ENCODE measurements at regions not wholly inside any gene's neighbourhood (a gene's known extent, or its start where the extent isn't known, plus 50 kb on each side); places are given as distances from the start of the nearest gene placed in this dataset.

- H3K23me2 ChIP-seq (ENCODE audit: low read depth, low read length), result no peaks in the 10 kb centered on the region
- no peak overlapping the region for H3K9ac ChIP-seq (replicated peaks in 1 of 4; ENCODE audit: extremely low read depth in 1 of 4, low read depth in 3 of 4, low read length in 3 of 4)
- no peak overlapping the region for H3K4ac ChIP-seq (replicated peaks; ENCODE audit: insufficient read length, low read depth, low read length)
- TF ChIP-seq MAFK (IDR thresholded peaks at IDR 0.05; ENCODE audit: low read depth, low read length) (peak; percentile 81; the same call in 1 of the 2 replicates), BACH1 (IDR thresholded peaks at IDR 0.05; ENCODE audit: low read length) (peak; percentile 94), CHD1 (IDR thresholded peaks at IDR 0.05; ENCODE audit: low read depth, low read length) (no peak), TEAD4 (IDR thresholded peaks at IDR 0.05; ENCODE audit: low read depth, low read length) (0 out of 2 replicates have a peak, but pooled peaks have one; percentile 17)
- 85% methylated on average over 8 of the region's 9 CpGs; no CpG with 5 or more reads in 1 of the 2 experiments for WGBS, 2 experiments (ENCODE audit: extremely low coverage in 1 of 2, insufficient coverage in 1 of 2, insufficient read length in 1 of 2, insufficient replicate concordance in 2 of 2, low coverage in 1 of 2, low lambda C conversion rate in 2 of 2, missing lambda C conversion rate in 1 of 2)
- H3K4me3 ChIP-seq (ENCODE audit: extremely low read depth in 1 of 4, insufficient read depth in 2 of 4, low read depth in 3 of 4, low read length in 4 of 4), result no peak overlapping the region
- peak overlapping the region; percentile 59 for H4K8ac ChIP-seq (ENCODE audit: extremely low read depth, insufficient read depth, low read length)
- ChIA-PET POLR2A (ENCODE audit: partially characterized antibody) (no interaction called here), CTCF (ENCODE audit: partially characterized antibody) (interaction anchor here (1.1 to 1.5 kb wide), 3 partner anchors 11 to 22 kb away, joined by 3 read pairs; no protein-coding TSS in a partner anchor)
- no peak overlapping the region for H3K56ac ChIP-seq (replicated peaks; ENCODE audit: insufficient read length, low read depth, low read length)
- no peak overlapping the region for H3K14ac ChIP-seq (ENCODE audit: insufficient read length)
- H3K4me2 ChIP-seq (ENCODE audit: insufficient read depth in 1 of 2, low read depth in 2 of 2, low read length in 2 of 2), result no peak overlapping the region
- H3K4me1 ChIP-seq (replicated peaks in 1 of 4; ENCODE audit: control insufficient read depth in 3 of 4, insufficient read depth in 4 of 4, low read length in 3 of 4), result peaks cover 0 to 4% (median 0%) of the 10 kb centered on the region in 4 experiments; a peak in 2 of 7 replicates
- no peak overlapping the region for H3K23ac ChIP-seq (ENCODE audit: insufficient read length)
- H2BK5ac ChIP-seq (ENCODE audit: low read depth, low read length), result peak overlapping the region; percentile 79
- H3K79me1 ChIP-seq (ENCODE audit: low read depth, low read length), result no peaks in the 10 kb centered on the region
- H4K5ac ChIP-seq (ENCODE audit: insufficient read length, low read depth, low read length), result no peak overlapping the region
- peak overlapping the region; percentile 81; the same call in 1 of the 2 replicates for H2AFZ ChIP-seq (ENCODE audit: low read length)
- no peak overlapping the region for H2BK20ac ChIP-seq (ENCODE audit: low read length)
- peak overlapping the region; percentile 45; the same call in 1 of the 2 replicates for H2BK12ac ChIP-seq (ENCODE audit: low read depth, low read length)
- H2BK15ac ChIP-seq (ENCODE audit: low read length), result no peak overlapping the region; the same call in 1 of the 2 replicates
- peak overlapping the region; percentile 65 for H2BK120ac ChIP-seq (replicated peaks; ENCODE audit: low read depth, low read length)
- no peaks in the 10 kb centered on the region for H3K79me2 ChIP-seq (ENCODE audit: control insufficient read depth in 1 of 2, insufficient read depth in 2 of 2, low read length in 2 of 2)
- H4K20me1 ChIP-seq (replicated peaks in 1 of 2; ENCODE audit: control insufficient read depth in 1 of 2, insufficient read depth in 2 of 2, low read length in 2 of 2), result no peaks in the 10 kb centered on the region
- H3K36me3 ChIP-seq (ENCODE audit: control insufficient read depth in 2 of 4, insufficient read depth in 4 of 4, low read length in 3 of 4), result no peaks in the 10 kb centered on the region
- peak overlapping the region; percentile 91 for H4K91ac ChIP-seq (replicated peaks; ENCODE audit: insufficient read length, low read length)
- H3K27me3 ChIP-seq (replicated peaks in 1 of 4; ENCODE audit: control insufficient read depth in 3 of 4, extremely low read depth in 1 of 4, insufficient read depth in 3 of 4, low read length in 3 of 4), result no peaks in the 10 kb centered on the region
- H3K27ac ChIP-seq (ENCODE audit: low read depth, low read length), result no peak overlapping the region; the same call in 1 of the 2 replicates
- H3K18ac ChIP-seq (ENCODE audit: extremely low read depth, low read length), result no peak overlapping the region; the same call in 1 of the 2 replicates
- no peak overlapping the region for H2AK5ac ChIP-seq (ENCODE audit: low read depth, low read length)
- DNase-seq (ENCODE audit: low read depth in 1 of 2, low spot score in 2 of 2) (no peak), FAIRE-seq (no peak)
- H3K9me3 ChIP-seq (ENCODE audit: insufficient read depth in 2 of 2, low read depth in 1 of 2, low read length in 1 of 2), result no peaks in the 10 kb centered on the region; a peak in 1 of 4 replicates
These were observed 650.1 kb upstream of the VRK2 start for GRCh38 chr2:57396355-57397098.

Measured in H1 (cell line).